ENCODE measurements at regions not wholly inside any gene's neighbourhood (a gene's known extent, or its start where the extent isn't known, plus 50 kb on each side); places are given as distances from the start of the nearest gene placed in this dataset.

- no peak for DNase-seq
Observed at GRCh38 chr13:74040200-74040599, 94.0 kb downstream of the KLF12 start.

DNA sequence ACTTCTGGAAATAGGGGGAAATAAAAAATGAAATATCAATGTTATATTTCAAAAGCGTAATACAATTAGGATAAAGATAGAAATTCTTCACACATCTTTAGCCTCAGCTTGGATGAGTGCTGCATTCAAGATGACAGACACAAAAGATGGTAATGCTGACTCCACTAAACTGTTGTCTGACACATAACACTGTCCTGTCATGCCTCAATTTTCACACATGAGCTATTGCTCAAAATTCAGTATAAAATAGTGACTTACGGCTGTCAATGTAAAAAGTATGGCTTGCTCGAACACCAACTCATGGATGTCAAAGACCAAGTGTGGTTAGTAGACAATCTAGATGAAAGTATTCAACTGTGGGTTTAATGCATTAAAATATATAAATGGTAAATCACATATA is 94.5 kb downstream of the KLF12 start:
- no peak for DNase-seq

- DNase-seq, result no peak
Observed at GRCh38 chr13:74039154-74039553, 95.0 kb downstream of the KLF12 start.

DNA sequence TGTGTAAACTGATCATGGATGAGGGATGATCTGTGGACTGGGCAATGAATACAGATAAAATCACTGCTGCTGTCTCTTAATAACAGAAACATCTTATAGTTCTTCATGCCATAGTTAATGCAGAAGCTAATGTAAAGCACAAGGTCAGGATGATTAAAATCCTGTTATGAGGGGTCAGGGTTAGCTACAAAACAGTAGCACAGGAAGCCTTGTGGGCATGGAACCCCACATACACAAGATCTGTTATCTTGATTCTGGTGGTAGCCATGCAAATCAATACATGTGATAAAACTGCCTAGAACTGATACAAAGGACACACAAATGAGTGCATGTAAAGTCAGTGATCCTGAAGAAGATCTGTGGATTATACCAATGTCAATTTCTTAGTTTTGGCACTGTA is 96.4 kb downstream of the KLF12 start:
- no peak for DNase-seq

DNA sequence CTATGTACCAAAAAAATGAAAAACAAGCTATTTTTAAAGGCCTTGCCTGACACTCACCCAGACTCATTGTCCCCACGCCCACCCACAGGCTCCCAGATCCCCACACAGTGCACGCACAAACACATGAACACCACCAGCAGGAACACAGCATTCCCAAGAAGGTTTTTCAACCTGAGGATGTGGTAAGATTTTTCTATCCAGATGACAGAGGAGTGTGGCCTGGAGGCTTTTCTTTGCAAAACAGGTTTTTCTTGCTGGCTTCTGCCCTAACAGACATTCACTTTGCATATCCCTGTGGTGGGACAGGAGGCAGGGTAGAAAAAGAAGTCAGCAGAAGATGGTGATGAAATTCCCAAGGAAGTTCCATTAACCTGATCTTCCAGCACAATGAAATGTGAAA is 97.8 kb downstream of the KLF12 start:
- no peak for DNase-seq

DNA sequence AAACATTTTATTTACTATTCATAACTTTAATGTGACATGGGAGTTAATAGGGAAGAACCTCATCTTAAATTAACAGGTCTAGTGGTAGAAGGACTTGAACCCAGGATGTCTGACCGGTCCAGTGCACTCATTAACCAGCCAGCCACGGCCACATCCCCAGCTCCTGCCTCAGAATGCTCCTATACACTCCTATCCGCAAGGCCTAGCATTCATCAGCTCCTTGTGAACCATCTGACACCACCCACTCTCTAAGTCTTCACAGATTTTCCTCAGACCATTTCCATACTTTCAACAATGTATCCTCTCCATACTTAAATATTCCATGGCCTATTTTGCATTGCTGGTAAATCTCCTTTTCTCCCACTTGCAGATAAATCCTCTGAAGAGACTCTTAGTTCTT is 98.3 kb downstream of the KLF12 start:
- no peak for DNase-seq

- no peak for DNase-seq
Observed at GRCh38 chr13:74032325-74032724, 101.9 kb downstream of the KLF12 start.

- no peak for DNase-seq
Observed at GRCh38 chr13:74027161-74027779, 106.9 kb downstream of the KLF12 start.

DNA sequence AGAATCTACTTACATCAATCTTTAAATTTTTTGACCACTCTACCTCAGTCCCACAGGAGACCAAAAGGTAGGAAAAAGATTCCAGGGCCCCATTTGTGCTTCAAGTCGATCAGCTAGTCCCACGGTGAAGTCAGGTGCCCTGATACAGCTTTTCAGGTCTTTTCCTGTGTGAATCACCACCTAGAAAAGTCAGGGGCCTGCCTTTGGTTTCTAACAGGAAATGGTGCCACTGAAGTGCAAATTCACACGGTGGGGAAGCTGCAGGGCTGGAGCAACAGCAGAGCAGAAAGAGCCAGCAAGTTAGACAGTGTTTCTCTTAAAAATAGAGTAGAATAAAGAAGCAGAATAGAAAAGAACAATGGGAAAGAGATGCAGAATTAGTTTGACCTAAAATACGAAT is 107.5 kb downstream of the KLF12 start:
- no peak for DNase-seq

DNA sequence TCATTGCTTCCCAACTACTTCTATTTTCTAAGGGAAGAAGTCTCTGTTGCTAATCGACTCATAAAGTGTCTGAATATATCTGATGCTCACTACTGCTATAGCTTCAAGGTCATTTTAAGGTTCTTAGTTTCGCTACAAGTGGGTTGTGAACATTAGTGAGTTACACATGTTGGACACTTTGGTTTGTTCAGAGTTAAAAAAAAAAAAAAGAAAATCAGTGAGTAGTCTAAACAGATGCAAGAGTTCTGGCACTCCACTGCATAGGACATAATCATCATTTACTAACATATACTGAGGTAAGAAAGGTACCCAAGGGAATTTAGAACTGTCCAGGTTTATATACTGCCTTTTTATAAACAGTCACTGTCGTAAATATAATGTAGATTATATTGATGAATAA is 108.8 kb downstream of the KLF12 start:
- no peak for DNase-seq

- no peak for DNase-seq
Observed at GRCh38 chr13:74024856-74025255, 109.3 kb downstream of the KLF12 start.

DNA sequence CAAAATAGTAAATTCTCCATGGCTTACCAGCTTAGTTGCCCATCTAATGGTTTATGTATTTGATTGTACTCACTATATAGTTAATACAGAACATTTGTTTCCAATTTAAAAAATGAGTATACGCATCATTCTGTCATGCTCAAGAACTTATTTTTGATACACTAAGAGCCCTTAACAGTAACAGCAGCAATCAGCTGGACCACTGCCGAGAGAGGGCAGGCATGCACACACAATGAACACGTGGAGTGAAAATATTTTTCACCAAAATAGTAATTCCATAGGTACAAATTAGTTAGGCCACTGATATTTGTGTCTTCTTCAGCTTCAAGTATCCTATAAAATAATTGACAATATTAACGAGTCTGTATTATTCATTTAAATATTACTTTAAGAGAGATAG is 109.9 kb downstream of the KLF12 start:
- no peak for DNase-seq

DNA sequence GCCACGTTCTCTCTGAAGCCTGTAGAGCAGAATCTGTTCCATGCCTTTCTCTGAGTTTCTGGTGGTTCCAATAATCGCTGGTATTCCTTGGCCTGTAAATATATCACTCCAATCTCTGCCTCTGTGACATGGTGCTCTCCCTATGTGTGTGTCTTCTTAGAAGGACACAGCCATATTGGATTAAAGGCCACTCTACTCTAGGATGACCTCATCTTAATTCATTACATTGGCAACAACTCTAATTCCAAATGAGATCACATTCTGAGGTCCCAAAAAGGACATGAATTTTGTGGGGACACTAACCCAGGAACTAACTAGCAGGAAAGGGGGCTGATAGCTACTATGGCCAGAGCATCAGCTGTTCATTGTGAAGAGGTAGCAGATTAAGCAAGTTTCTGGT is 110.7 kb downstream of the KLF12 start:
- DNase-seq, result no peak

DNA sequence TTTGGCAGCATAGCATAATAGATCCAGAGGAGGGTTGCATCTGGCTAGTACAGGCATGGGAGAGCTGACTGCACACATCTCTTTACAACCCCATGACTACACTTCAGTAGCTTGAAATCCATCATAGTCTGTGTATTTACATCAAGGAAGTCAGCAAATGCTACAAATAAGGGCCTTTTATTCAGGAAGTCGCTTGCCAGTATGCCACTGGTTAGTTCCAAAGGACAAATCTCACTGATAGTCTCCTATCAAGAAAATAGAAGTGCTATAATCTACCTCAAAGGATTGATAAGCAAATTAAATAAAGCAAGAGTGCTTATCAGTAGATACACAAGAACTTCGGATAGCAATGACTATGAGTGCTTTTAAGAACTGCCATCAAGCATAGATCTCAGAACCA is 112.7 kb downstream of the KLF12 start:
- DNase-seq, result no peak

DNA sequence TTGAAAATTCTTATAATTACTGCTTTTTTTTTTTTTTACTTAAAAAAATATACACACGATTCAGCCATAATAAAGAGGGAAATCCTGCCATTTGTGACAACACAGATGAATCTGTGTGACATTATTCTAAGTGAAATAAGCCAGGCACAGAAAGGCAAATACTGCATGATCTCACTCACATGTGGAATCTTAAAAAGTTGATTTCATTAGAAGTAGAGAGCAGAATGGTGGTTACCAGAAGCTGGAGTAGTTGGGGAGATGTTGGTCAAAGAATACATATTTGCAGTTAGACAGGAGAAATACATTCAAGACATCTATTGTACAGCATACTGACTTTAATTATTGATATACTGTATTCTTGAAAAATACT is 116.2 kb downstream of the KLF12 start:
- DNase-seq, result no peak

- no peak for DNase-seq
Observed at GRCh38 chr13:74017301-74018061, 116.7 kb downstream of the KLF12 start.

DNA sequence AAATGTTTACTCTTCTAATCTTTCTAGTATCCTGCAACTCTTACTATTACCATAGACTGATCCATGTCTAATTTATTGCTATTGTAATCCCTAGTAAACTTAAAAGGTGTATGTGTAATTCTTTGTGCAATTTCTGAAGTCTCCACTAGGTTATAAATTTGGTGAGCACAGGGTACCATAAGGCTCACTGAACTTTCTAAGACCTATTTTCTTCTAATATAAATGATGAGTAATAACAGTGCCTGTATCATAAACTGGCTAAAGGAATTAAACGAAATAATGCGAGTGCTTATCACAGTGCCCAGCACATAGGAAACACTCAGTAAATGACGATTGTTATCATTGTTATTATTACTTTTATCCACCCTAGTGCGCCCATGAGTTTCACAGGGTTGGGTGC is 119.1 kb downstream of the KLF12 start:
- no peak for DNase-seq

- no peak for DNase-seq
Observed at GRCh38 chr13:74009100-74009668, 125.0 kb downstream of the KLF12 start.

- DNase-seq, result no peak
Observed at GRCh38 chr13:74006666-74007065, 127.5 kb downstream of the KLF12 start.

DNA sequence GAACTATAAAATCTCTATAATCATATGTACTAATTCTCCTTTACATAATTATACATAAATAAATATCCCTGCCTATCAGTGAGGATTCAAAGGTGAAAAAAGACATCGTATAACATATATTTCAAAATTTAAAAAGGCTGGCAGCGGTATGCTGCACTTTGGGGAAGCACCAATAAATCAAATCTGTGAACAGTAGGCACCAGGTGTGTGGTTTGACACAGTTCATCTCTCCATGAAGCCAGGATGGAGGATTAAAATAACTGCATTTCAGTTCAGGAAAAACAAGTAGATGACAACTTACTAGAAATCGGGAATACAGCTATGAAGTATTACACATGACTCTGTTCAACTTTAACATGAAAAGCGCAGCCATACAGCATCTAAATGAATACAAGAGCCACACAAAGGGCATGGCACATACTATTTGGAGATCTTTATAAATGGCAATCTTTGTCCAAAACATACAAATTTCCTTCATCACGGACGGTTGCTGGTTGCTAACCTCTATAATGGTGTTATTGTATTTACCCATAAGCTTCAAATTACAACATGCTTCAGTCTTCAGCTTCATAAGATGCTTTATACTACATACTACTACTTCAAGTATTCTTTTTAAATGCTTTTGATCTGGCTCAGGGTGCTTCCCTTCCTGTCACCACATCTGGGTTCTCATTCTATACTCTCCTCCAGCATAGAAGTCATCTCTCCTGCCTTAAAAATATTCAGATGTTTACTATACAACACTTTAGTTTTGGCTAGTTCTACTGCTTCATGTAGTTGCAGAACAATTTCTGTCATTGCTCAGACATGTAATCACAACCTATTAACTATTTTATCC is 128.7 kb downstream of the KLF12 start:
- DNase-seq, result no peak

- no peak for DNase-seq
Observed at GRCh38 chr13:74004109-74004508, 130.1 kb downstream of the KLF12 start.

GRCh38 chr13:74003374-74003773 is 130.8 kb downstream of the KLF12 start:
- no peak for DNase-seq

- no peak for DNase-seq
Observed at GRCh38 chr13:74000876-74001275, 133.3 kb downstream of the KLF12 start.
